PC-3 (cell line): ENCODE measurements at regions not wholly inside any gene's neighbourhood (a gene's known extent, or its start where the extent isn't known, plus 50 kb on each side); places are given as distances from the start of the nearest gene placed in this dataset.

ENCODE experiments used
- ATAC-seq: fragments of 200-7000 bp; cut with Tn5 transposase; 2 replicates; pipeline ENCODE4 v1.9.1; 2020; ENCODE audit warnings: mild to moderate bottlenecking, moderate library complexity
- BruUV-seq: library from RNA; stranded (reverse); fragments of 400-500 nt; replicated peaks from 2 replicates; lab custom pipeline; 2021; lab: Mats Ljungman, UMichigan
- CTCF ChIA-PET: fragments of 300-600 bp; sonication (Branson Sonifier 250); formaldehyde crosslinking; loops from one replicate; lab custom pipeline; 2022; ENCODE audit warnings: antibody characterized with exemption; lab: Charles Lee
- POLR2A ChIA-PET: fragments of 300-600 bp; sonication (Branson Sonifier 250); formaldehyde crosslinking; loops from one replicate; lab custom pipeline; 2022; ENCODE audit warnings: antibody characterized with exemption; ENCODE audit not compliant: unreplicated experiment; lab: Charles Lee
- DNase-seq: peaks from one replicate; pipeline ENCODE4 v3.0.0-alpha.2; 2015
- H2AFZ ChIP-seq: fragments of 300-600 bp; sonication (generic); 2 replicates; pipeline ENCODE4 v1.6.0; 2016; ENCODE audit warnings: antibody characterized with exemption, low read length
- H3F3A ChIP-seq: fragments of 300-600 bp; sonication (generic); one replicate; pipeline ENCODE4 v1.6.0; 2017; ENCODE audit warnings: antibody characterized with exemption, low read length, control low read depth, mild to moderate bottlenecking; ENCODE audit not compliant: unreplicated experiment
- H3K27ac ChIP-seq: fragments of 300-600 bp; sonication (generic); 2 replicates; pipeline ENCODE4 v1.5.1; 2016; ENCODE audit warnings: mild to moderate bottlenecking, low read length
- H3K27me3 ChIP-seq: fragments of 300-600 bp; sonication (generic); 2 replicates; pipeline ENCODE4 v1.6.1; 2016; ENCODE audit warnings: low read length, mixed read lengths
- H3K36me3 ChIP-seq: fragments of 300-600 bp; sonication (generic); 2 replicates; pipeline ENCODE4 v1.6.1; 2016; ENCODE audit warnings: low read depth, mixed run types, low read length, mixed read lengths
- H3K4me1 ChIP-seq: fragments of 300-600 bp; sonication (generic); 2 replicates; pipeline ENCODE4 v1.5.1; 2016; ENCODE audit warnings: low read length; ENCODE audit not compliant: insufficient read depth
- H3K4me2 ChIP-seq: fragments of 300-600 bp; sonication (generic); 2 replicates; pipeline ENCODE4 v1.6.0; 2016; ENCODE audit warnings: low read length
- H3K4me3 ChIP-seq: fragments of 300-600 bp; sonication (generic); 2 replicates; pipeline ENCODE4 v1.5.1; 2016; ENCODE audit warnings: mild to moderate bottlenecking, low read length, mixed read lengths
- H3K79me2 ChIP-seq: fragments of 300-600 bp; sonication (generic); 2 replicates; pipeline ENCODE4 v1.6.1; 2017; ENCODE audit warnings: low read length, mixed read lengths
- H3K9ac ChIP-seq: fragments of 300-600 bp; sonication (generic); 2 replicates; pipeline ENCODE4 v1.6.0; 2016; ENCODE audit warnings: mild to moderate bottlenecking, low read length
- H3K9me2 ChIP-seq: fragments of 300-600 bp; sonication (generic); replicated peaks from 2 replicates; pipeline ENCODE4 v1.6.1; 2016; ENCODE audit warnings: mixed run types, low read length, mixed read lengths
- H3K9me3 ChIP-seq: fragments of 300-600 bp; sonication (generic); 2 replicates; pipeline ENCODE4 v1.6.1; 2016; ENCODE audit warnings: low read length, mixed read lengths
- H4K20me1 ChIP-seq: fragments of 300-600 bp; sonication (generic); 2 replicates; pipeline ENCODE4 v1.6.1; 2016; ENCODE audit warnings: low read length, mixed read lengths
- CTCF ChIP-seq: fragments of 300-600 bp; sonication (generic); conservative IDR thresholded peaks from 2 replicates; pipeline ENCODE4 v1.5.1; 2017; ENCODE audit warnings: antibody characterized with exemption, low read depth, mild to moderate bottlenecking, low read length
- EZH2 ChIP-seq: fragments of 300-600 bp; sonication (generic); IDR thresholded peaks from one replicate; pipeline ENCODE4 v1.6.1; 2017; ENCODE audit warnings: antibody characterized with exemption, mild to moderate bottlenecking, low read length; ENCODE audit not compliant: unreplicated experiment
- EZH2phosphoT487 ChIP-seq: fragments of 300-600 bp; sonication (generic); IDR thresholded peaks from 2 replicates; pipeline ENCODE4 v1.6.1; 2018; ENCODE audit warnings: mild to moderate bottlenecking, antibody characterized with exemption, low read length, borderline replicate concordance
- intact Hi-C: fragments of 100-400 bp; cut with micrococcal nuclease; formaldehyde crosslinking; loops from 2 replicates; pipeline ENCODE4 v1.9.0; 2023

GRCh38 chr1:168485048-168485447 lies 58.7 kb downstream of the XCL2 start:
- no peak for TF ChIP-seq EZH2
- no peak for TF ChIP-seq CTCF
- TF ChIP-seq EZH2phosphoT487, result no peak
- Histone ChIP-seq H3K9me2 (no peaks in the 10 kb centered on the region), H3K36me3 (no peaks in the 10 kb centered on the region), H2AFZ (no peak overlapping the region), H3K9me3 (no peaks in the 10 kb centered on the region), H3K27me3 (no peaks in the 10 kb centered on the region), H3K9ac (no peak overlapping the region), H3K27ac (no peak overlapping the region), H3K4me2 (no peak overlapping the region), H3K4me1 (no peaks in the 10 kb centered on the region), H4K20me1 (no peaks in the 10 kb centered on the region), H3K79me2 (no peaks in the 10 kb centered on the region), H3K4me3 (no peak overlapping the region), H3F3A (no peaks in the 10 kb centered on the region)
- no peak for DNase-seq
- CTCF ChIA-PET, result no interaction called here
- POLR2A ChIA-PET, result no interaction called here
- ATAC-seq, result peak; percentile 75
- intact Hi-C loops, result no loop called here
- no TSS peak for BruUV-seq

GRCh38 chr1:168484083-168484482 lies 59.7 kb downstream of the XCL2 start:
- DNase-seq, result no peak
- ChIA-PET POLR2A (no interaction called here), CTCF (no interaction called here)
- Histone ChIP-seq H3F3A (no peaks in the 10 kb centered on the region), H3K9me3 (no peaks in the 10 kb centered on the region), H3K4me1 (no peaks in the 10 kb centered on the region), H3K36me3 (no peaks in the 10 kb centered on the region), H3K4me3 (no peak overlapping the region), H3K4me2 (no peak overlapping the region), H3K27ac (no peak overlapping the region), H3K9ac (no peak overlapping the region), H2AFZ (no peak overlapping the region), H3K9me2 (no peaks in the 10 kb centered on the region), H3K79me2 (no peaks in the 10 kb centered on the region), H4K20me1 (no peaks in the 10 kb centered on the region), H3K27me3 (no peaks in the 10 kb centered on the region)
- TF ChIP-seq CTCF, result no peak
- TF ChIP-seq EZH2, result no peak
- TF ChIP-seq EZH2phosphoT487, result no peak
- BruUV-seq, result no TSS peak
- intact Hi-C loops, result no loop called here
- ATAC-seq, result no peak

GRCh38 chr1:168483539-168483938 lies 60.3 kb downstream of the XCL2 start:
- ChIA-PET CTCF (no interaction called here), POLR2A (no interaction called here)

More at GRCh38 chr1:168483539-168483938, 60.3 kb downstream of the XCL2 start:
- H3K27ac ChIP-seq, result no peak overlapping the region
- no peaks in the 10 kb centered on the region for H3K27me3 ChIP-seq
- H3K4me1 ChIP-seq, result no peaks in the 10 kb centered on the region
- no TSS peak for BruUV-seq
- no peak overlapping the region for H3K4me3 ChIP-seq
- no peaks in the 10 kb centered on the region for H3K36me3 ChIP-seq
- no peak for TF ChIP-seq EZH2
- no peak for TF ChIP-seq EZH2phosphoT487
- TF ChIP-seq CTCF, result no peak
- no peaks in the 10 kb centered on the region for H3K9me3 ChIP-seq
- no peak for ATAC-seq
- H3K9me2 ChIP-seq, result no peaks in the 10 kb centered on the region
- no peak overlapping the region for H3K4me2 ChIP-seq
- intact Hi-C loops, result no loop called here
- H2AFZ ChIP-seq, result no peak overlapping the region
- H3K79me2 ChIP-seq, result no peaks in the 10 kb centered on the region
- DNase-seq, result peak; percentile 23
- no peak overlapping the region for H3K9ac ChIP-seq
- H3F3A ChIP-seq, result no peaks in the 10 kb centered on the region
- H4K20me1 ChIP-seq, result no peaks in the 10 kb centered on the region
